PC-3 (cell line): ENCODE measurements at regions not wholly inside any gene's neighbourhood (a gene's known extent, or its start where the extent isn't known, plus 50 kb on each side); places are given as distances from the start of the nearest gene placed in this dataset.

Source experiments
- EZH2 ChIP-seq: fragments of 300-600 bp; sonication (generic); IDR thresholded peaks from one replicate; pipeline ENCODE4 v1.6.1; 2017; ENCODE audit warnings: antibody characterized with exemption, mild to moderate bottlenecking, low read length; ENCODE audit not compliant: unreplicated experiment
- TF ChIP-seq, protein P1 (sequence below): fragments of 300-600 bp; sonication (generic); conservative IDR thresholded peaks from 2 replicates; pipeline ENCODE4 v1.5.1; 2017; ENCODE audit warnings: antibody characterized with exemption, low read depth, mild to moderate bottlenecking, low read length

- TF ChIP-seq, protein P1, sequence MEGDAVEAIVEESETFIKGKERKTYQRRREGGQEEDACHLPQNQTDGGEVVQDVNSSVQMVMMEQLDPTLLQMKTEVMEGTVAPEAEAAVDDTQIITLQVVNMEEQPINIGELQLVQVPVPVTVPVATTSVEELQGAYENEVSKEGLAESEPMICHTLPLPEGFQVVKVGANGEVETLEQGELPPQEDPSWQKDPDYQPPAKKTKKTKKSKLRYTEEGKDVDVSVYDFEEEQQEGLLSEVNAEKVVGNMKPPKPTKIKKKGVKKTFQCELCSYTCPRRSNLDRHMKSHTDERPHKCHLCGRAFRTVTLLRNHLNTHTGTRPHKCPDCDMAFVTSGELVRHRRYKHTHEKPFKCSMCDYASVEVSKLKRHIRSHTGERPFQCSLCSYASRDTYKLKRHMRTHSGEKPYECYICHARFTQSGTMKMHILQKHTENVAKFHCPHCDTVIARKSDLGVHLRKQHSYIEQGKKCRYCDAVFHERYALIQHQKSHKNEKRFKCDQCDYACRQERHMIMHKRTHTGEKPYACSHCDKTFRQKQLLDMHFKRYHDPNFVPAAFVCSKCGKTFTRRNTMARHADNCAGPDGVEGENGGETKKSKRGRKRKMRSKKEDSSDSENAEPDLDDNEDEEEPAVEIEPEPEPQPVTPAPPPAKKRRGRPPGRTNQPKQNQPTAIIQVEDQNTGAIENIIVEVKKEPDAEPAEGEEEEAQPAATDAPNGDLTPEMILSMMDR, result no peak
- TF ChIP-seq EZH2, result no peak
These were observed 639.4 kb downstream of the SEMA5A start for GRCh38 chr5:8906303-8906967.
